ENCODE measurements at regions not wholly inside any gene's neighbourhood (a gene's known extent, or its start where the extent isn't known, plus 50 kb on each side); places are given as distances from the start of the nearest gene placed in this dataset.

- TF ChIP-seq CTCF (IDR thresholded peaks at IDR 0.05; ENCODE audit: low read length) (no peak), EZH2 (IDR thresholded peaks at IDR 0.05; ENCODE audit: borderline replicate concordance, low read length) (no peak)
Observed at GRCh38 chr2:157158111-157158510, 99.4 kb upstream of the GALNT5 start.

All from OCI-LY1 (cell line).